ENCODE measurements at regions not wholly inside any gene's neighbourhood (a gene's known extent, or its start where the extent isn't known, plus 50 kb on each side); places are given as distances from the start of the nearest gene placed in this dataset.

DNA sequence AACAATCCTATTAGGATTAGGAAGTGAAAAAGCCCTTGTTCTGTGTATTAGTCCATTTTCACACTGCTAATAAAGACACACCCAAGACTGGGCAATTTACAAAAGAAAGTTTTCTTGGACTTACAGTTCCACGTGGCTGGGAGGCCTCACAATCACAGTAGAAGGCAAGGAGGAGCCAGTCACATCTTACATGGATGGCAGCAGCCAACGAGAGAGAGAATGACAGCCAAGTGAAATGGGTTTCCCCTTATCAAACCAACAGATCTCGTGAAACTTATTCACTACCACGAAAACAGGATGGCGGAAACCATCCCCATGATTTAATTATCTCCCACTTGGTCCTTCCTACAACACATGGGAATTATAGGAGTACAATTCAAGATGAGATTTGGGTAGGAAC lies 248.2 kb upstream of the KCNMB2 start:
- Histone ChIP-seq H3K27ac (ENCODE audit: low read depth, low read length) (no peak overlapping the region), H3K4me3 (ENCODE audit: low read length) (no peak overlapping the region), H3F3A (ENCODE audit: control insufficient read depth, insufficient read depth) (no peaks in the 10 kb centered on the region), H3K79me2 (ENCODE audit: control insufficient read depth, low read length) (no peaks in the 10 kb centered on the region), H3K36me3 (ENCODE audit: control insufficient read depth, low read length) (no peaks in the 10 kb centered on the region), H3K9me3 (ENCODE audit: control insufficient read depth, insufficient read depth, low read length) (no peaks in the 10 kb centered on the region), H3K4me2 (ENCODE audit: low read length) (no peak overlapping the region), H3K4me1 (ENCODE audit: control insufficient read depth, low read length) (no peaks in the 10 kb centered on the region), H3K9me2 (replicated peaks; ENCODE audit: control insufficient read depth, low read length) (no peaks in the 10 kb centered on the region), H3K27me3 (ENCODE audit: control insufficient read depth, low read length) (no peaks in the 10 kb centered on the region), H4K20me1 (ENCODE audit: control insufficient read depth, insufficient read depth, low read depth, low read length) (no peaks in the 10 kb centered on the region)
- TF ChIP-seq, protein P1, sequence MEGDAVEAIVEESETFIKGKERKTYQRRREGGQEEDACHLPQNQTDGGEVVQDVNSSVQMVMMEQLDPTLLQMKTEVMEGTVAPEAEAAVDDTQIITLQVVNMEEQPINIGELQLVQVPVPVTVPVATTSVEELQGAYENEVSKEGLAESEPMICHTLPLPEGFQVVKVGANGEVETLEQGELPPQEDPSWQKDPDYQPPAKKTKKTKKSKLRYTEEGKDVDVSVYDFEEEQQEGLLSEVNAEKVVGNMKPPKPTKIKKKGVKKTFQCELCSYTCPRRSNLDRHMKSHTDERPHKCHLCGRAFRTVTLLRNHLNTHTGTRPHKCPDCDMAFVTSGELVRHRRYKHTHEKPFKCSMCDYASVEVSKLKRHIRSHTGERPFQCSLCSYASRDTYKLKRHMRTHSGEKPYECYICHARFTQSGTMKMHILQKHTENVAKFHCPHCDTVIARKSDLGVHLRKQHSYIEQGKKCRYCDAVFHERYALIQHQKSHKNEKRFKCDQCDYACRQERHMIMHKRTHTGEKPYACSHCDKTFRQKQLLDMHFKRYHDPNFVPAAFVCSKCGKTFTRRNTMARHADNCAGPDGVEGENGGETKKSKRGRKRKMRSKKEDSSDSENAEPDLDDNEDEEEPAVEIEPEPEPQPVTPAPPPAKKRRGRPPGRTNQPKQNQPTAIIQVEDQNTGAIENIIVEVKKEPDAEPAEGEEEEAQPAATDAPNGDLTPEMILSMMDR (IDR thresholded peaks at IDR 0.05; ENCODE audit: low read depth, low read length, poor library complexity, severe bottlenecking) = no peak
- TF ChIP-seq EZH2phosphoT487 (IDR thresholded peaks at IDR 0.05; ENCODE audit: borderline replicate concordance, low read length) = no peak

DNA sequence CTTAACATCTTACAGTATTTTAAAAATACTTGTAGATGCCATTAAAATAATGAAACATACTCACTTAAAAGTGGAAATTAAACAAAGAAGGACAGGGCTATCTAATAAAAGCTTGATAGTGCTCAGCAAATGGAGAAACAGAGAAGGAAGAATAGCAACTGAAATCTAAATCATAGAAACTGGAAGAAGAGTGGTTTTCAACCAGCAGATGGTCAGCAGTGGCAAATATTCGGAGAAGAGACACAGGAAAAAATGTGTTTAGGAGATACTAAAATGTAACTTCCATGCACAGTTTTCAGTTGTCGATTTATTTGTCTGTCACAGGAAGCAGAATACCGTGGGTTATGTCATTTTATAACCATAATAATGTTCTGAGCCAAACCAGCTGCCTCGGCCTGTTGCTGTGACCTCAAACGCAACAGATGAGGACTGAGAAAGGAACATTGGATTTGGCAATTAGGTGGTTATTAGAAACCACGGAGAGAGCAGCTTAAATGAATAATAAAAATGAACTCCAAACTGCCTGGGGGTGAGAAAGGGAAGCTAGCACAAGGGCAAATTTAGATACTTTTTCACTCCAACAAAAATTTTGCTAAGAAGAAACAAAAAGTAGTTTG lies 246.6 kb upstream of the KCNMB2 start:
- Histone ChIP-seq H3K9me3 (ENCODE audit: control insufficient read depth, insufficient read depth, low read length) (no peaks in the 10 kb centered on the region), H3K4me3 (ENCODE audit: low read length) (no peak overlapping the region), H4K20me1 (ENCODE audit: control insufficient read depth, insufficient read depth, low read depth, low read length) (no peaks in the 10 kb centered on the region), H3F3A (ENCODE audit: control insufficient read depth, insufficient read depth) (no peaks in the 10 kb centered on the region), H3K4me1 (ENCODE audit: control insufficient read depth, low read length) (no peaks in the 10 kb centered on the region), H3K79me2 (ENCODE audit: control insufficient read depth, low read length) (no peaks in the 10 kb centered on the region), H3K27me3 (ENCODE audit: control insufficient read depth, low read length) (no peaks in the 10 kb centered on the region), H3K36me3 (ENCODE audit: control insufficient read depth, low read length) (no peaks in the 10 kb centered on the region), H3K27ac (ENCODE audit: low read depth, low read length) (no peak overlapping the region), H3K4me2 (ENCODE audit: low read length) (no peak overlapping the region), H3K9me2 (replicated peaks; ENCODE audit: control insufficient read depth, low read length) (no peaks in the 10 kb centered on the region)
- TF ChIP-seq, protein P1 (IDR thresholded peaks at IDR 0.05; ENCODE audit: low read depth, low read length, poor library complexity, severe bottlenecking) = no peak
- TF ChIP-seq EZH2phosphoT487 (IDR thresholded peaks at IDR 0.05; ENCODE audit: borderline replicate concordance, low read length) = no peak

DNA sequence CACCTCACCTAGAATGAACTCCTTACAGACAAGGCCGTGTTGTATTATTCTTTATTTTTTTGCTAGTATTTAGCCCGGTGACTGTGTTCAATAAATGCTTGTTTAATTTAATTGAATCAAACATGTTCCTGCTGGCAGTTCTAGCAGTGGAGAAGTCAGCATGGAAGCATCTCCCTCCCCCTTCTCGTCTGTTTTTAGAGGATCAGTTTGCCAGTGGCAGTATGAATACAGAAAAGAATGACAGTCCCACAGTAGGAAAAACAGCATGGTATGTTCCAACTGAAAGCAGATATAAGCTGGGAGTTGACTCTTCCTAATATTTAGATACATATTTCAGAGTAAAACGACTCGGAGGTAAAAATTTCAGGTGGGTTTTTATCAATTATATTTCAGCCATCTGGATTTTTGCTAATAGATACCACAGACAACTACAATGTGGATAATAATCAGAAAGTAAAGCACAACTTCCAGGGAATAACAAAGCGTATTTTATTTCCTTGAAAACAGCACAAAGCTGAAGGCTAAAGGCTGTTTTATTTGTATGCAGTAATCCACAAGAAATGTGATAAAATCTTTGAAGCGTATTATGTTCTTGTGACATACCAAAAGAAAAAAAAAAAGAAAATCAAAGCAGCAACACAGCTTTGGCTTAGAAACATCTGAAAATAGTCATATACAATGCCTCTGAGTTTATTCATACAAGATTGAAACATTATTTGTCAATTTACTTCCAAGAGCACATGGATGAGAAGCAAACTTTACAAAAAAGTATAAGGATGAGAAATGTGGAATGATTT lies 244.5 kb upstream of the KCNMB2 start:
- Histone ChIP-seq H4K20me1 (ENCODE audit: control insufficient read depth, insufficient read depth, low read depth, low read length) (no peaks in the 10 kb centered on the region), H3K27ac (ENCODE audit: low read depth, low read length) (no peak overlapping the region), H3K4me2 (ENCODE audit: low read length) (no peak overlapping the region), H3F3A (ENCODE audit: control insufficient read depth, insufficient read depth) (no peaks in the 10 kb centered on the region), H3K4me3 (ENCODE audit: low read length) (no peak overlapping the region), H3K9me3 (ENCODE audit: control insufficient read depth, insufficient read depth, low read length) (no peaks in the 10 kb centered on the region), H3K79me2 (ENCODE audit: control insufficient read depth, low read length) (no peaks in the 10 kb centered on the region), H3K27me3 (ENCODE audit: control insufficient read depth, low read length) (no peaks in the 10 kb centered on the region), H3K9me2 (replicated peaks; ENCODE audit: control insufficient read depth, low read length) (no peaks in the 10 kb centered on the region), H3K4me1 (ENCODE audit: control insufficient read depth, low read length) (no peaks in the 10 kb centered on the region), H3K36me3 (ENCODE audit: control insufficient read depth, low read length) (no peaks in the 10 kb centered on the region)
- TF ChIP-seq, protein P1 (IDR thresholded peaks at IDR 0.05; ENCODE audit: low read depth, low read length, poor library complexity, severe bottlenecking) = no peak
- TF ChIP-seq EZH2phosphoT487 (IDR thresholded peaks at IDR 0.05; ENCODE audit: borderline replicate concordance, low read length) = no peak
